ENCODE measurements at regions not wholly inside any gene's neighbourhood (a gene's known extent, or its start where the extent isn't known, plus 50 kb on each side); places are given as distances from the start of the nearest gene placed in this dataset.
"Not testable (repeated sequence)": the region's sequence is repeated elsewhere in the genome, so short reads cannot be mapped to it uniquely, and the experiment has no call there.

DNA sequence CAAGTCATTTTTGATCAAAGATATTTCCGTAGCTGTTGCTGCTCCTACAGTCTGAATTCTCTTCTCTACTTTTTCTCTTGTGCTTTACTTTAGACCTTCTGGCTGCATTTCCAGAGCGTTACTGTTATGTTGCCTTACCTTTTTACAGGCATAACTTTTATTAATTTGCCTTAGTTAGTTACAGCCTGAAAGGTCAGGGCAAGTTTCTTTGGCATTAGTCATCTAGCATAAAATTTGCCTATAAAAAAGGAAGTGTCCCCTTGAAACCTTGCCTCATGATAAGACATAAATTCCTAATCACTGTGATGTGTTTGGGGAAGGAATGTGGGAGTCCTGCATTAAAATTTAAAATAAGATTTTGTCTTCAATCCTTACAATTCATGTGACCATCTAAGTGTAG is 618.5 kb downstream of the NR2F2 start:
- no peak for DNase-seq

DNA sequence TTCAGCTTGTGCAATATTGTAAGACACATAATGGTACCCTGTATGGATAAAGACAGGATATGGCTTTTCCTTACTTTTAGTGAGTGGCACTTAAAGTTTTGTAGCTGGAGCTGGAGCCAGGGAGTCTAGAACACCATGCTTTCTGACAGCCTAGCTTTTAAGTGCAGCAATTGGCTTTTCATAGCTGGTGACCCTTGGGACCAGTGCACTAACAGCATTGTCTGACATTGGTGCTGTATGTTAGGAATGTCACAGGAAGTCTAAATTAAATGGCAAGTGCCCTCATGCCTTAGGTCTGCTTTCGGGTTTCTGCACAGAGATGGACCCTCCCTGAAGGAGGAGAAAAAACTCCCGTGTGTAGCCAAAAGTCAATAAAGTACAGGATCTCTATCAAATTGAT is 628.2 kb downstream of the NR2F2 start:
- no peak for DNase-seq

DNA sequence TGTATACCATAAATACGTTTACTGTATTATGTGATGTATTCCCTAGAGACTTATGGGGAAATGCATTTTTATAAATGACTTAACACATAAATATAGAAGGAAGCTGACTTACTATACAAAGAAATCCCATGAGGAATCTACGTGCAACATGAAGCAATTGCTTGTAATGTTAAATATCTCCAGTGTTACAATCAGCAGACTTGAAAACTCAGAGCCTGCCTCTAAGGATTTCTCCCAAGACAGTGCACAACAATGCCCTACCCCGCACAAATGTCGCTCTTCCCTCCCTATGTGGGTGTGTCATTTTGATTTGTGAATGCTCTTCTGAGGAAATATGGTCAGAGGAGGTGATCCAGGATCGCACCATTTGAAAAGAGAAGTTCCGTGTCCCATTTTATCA is 629.0 kb downstream of the NR2F2 start:
- DNase-seq: no peak

DNA sequence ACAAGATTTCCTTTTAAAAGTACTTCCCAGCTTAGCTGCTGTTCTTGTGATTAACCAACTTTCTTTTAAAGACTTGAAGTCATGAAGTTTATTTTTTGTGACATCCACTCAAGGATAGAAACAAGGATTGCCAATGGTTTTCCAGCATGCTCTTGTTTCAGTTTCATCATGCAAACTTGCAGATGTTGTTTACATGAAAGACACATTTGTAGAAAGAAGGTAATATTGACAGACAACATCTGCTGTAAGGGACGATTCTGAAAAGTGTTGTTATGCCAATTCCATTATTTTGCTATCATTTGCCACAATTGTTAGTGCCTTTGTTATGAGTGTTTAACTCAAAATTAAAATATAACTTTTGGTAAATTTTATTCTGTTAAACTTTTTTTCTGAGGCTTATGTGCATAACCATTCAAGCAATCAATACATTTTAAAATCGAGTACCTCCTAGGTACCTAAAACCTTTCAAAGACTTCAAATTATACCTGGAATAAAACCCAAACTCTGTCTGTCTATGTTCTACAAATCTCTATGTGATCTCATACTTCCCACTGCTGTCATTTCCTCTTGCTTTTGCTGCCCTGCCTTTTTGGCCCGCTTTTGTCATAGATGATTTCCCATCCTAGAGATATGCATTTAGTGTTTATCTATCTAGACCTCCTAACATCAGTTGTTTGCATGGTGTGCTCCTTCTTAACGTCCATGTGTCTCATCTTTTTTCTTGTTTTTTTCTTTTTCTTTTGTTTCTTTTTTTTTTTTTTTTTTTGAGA is 630.4 kb downstream of the NR2F2 start:
- no peak for DNase-seq

DNA sequence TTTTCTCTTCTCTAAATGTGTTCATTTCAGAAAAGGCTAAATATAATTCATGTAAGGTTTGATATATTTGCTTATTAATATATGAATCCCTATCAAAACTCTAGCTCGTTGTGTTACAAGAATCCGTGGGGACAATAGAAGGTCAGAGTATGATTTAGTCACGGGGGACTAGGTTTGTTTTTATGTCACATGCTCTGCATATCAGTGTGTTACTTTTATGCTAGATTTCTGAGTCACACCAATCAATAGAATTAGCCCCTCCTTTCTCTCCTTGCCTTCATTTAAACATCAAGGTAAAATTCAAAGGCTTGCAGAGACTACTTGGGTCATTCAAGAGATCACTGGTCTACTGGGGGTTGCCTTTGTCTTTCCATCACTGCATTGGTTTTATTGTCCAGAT is 636.1 kb downstream of the NR2F2 start:
- no peak for DNase-seq

DNA sequence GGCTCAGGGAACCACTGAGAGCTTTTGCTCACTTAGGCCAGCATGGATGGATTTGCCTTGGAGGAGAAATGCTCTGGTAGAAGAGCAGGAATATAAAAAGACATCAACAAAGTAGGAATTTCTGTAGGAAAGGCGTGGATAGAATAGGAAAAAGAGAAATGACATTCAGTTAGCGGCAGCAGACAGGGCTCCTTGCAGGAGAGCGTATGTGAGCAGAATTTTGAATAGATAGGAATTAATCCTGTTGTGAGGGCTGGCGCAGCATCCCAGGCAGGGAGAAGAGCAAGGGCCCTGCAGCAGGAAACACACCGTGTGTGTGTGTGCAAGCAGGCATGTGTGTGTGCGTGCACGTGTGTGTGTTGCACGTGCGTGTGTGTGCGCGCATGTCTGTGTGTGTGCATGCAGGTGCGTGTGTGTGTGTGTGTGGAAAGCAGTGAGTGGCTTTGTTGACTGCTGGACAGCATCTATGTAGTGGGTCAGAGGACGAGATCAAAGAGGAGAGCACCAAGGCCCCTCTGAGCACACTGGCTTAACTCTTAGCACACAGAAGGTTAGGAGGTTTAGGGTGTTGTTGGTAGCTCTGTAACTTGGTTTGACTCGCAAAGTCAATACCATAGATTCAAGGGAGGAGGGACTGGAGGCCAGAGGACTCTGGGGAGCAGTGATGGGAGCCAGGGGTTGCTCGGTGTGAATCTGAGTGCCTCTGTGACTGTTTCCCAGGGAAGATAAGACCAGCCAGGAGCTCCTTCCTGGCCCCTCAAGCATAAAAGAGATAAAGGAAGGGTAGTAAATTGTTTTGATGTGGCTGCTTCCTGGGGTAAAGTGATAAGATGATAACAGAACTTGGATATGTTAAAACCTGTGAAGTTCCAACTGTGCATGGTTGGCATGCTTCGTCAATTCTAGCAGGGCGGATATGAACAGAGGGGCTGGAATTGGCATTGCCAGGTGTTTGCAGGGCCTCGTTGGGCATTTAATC is 639.5 kb downstream of the NR2F2 start:
- DNase-seq: no peak

DNA sequence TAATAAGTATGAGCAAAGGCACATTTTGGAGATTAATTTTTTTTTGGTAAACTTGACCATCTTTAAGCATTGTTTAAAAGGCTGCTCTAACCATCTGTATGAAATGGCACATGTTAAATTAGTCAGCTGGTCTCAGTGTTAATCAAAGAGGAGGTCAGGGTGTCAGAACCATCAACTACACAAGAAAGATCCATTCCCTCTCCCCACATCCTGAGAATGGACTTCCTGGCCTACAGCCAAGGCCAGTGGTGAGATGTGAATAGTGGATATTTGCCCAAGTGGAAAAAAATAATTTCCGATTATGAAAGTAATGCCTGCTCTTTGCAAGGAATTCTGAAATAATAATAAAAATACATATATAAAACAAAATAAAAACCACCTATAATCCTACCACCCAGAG is 641.7 kb downstream of the NR2F2 start:
- DNase-seq: no peak

DNA sequence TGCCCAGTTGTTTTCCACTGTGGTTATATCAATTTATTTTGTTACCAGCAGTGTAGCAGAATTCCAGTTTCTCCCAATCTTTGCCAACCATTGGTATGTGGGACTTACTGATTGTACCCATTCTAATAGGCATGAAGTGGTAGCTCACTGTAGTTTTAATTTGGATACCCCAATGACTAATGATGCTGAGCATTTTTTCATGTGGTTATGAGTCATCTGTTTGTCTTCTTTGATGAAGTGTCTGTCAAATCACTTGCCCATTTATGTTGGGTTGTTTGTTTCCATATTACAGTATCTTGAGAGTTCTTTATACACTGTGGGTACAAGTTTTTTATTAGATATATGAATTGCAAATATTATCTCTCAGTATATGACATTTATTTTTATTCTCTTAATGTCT is 644.3 kb downstream of the NR2F2 start:
- no peak for DNase-seq

DNA sequence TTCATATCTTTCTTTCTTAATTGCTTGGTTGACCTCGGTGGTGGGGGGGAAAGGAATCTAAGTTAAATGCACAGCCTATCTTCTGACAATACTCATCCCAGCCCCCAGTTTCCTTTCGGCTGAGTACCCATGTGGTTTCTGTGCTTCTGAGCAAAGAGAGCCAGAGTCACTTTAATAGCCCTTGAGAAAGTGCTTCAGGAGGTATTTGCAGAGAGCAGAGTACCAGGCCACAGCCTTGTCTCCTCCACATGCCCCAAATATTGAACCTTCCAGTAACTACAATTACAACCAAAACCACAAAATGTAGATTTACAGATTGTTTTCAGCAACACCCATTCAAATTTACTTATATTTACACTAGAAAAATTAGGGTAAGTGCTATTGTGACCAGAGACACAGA is 647.4 kb downstream of the NR2F2 start:
- DNase-seq: no peak

DNA sequence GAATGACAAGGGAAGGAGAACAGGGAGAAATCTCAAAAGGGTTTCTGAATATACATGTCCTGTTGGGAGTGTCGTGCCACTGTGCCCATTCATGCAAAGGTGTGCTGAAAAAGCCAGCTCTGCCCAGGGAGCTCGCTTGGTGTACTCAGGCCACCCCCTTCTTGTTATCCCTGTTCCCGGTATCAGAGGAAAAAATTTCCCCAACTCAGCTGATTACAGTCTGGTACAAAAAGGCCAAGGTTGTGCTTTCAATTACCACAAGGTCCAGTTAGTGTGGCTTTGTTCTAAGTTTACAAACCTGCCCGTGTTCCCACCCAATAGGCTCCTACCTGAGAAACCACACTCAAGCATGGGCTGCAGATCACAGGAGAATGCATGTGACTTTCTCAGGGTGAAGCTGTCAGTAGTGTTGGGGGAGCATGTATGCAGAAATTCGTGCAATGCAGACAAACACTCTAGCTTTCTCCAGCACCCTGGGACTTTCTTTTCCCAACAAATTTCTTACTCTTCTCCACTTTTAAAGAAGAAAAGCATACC is 648.5 kb downstream of the NR2F2 start:
- no peak for DNase-seq

DNA sequence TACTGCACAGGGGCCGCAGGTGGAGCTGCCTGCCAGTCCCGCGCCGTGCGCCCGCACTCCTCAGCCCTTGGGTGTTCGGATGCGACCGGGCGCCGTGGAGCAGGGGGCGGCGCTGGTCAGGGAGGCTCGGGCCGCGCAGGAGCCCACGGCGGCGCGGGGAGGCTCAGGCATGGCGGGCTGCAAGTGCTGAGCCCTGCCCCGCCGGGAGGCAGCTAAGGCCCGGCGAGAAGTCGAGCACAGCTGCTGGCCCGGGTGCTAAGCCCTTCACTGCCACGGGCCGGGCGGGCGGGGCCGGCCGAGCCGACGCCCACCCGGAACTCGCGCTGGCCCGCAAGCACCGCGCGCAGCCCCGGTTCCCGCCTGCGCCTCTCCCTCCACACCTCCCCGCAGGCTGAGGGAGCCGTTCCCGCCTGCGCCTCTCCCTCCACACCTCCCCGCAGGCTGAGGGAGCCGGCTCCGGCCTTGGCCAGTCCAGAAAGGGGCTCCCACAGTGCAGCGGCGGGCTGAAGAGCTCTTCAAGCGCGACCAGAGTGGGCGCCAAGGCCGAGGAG is 653.7 kb downstream of the NR2F2 start:
- not testable (repeated sequence) for DNase-seq

DNA sequence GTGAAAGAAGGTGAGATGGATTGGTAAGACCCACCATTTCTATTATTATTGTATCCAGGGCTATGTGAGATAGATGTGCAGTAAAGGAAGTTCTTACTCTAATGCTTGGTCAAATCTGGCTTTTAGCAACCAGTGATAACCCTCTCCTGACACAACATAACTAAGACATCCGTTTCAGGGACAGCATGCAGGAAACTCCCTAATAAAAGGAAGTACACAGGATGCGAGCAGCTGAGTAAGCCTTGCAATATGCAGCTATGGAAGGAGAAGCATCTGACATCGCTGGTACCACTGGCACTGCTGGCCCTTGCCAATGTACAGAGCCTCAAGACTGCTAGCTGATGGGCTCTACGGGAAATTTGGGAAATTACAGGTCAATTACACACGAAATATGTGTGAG is 662.3 kb downstream of the NR2F2 start:
- no peak for DNase-seq

DNA sequence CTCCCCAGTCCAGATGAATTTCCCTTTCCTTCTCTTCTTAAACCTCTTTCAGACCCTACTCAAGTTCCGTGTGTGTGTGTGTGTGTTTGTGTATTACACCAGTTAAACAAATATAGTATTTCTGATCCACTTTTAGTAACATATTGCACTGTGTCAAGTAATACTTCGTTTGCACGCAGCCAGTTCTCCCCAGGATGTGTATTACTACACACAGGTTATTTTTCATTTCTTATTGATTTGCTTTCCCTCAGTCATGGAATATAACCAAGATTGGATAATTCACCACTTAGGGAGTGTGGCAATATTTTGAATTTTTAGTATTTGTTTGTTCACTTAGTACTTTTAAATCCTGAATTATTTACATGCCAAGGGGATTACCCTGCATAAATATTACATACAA is 667.0 kb downstream of the NR2F2 start:
- no peak for DNase-seq

DNA sequence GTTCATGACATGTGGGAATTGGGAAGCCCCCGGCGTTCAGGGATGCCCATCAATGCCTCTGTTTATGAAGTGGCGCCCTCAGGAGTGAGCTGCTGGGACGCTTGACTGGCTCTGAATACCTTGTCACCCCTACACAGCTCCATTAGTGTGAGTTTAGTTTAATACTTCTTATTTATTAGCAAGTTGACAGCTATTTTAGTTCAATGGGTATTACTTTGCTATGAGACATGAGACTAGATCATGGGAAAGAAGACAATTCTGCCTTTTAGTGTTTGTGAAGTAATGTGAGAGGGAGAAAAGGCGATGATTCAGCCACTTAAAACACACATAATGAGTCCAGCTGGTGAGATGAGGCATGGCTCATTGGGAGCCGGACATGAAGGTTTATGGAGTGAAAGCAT is 678.5 kb downstream of the NR2F2 start:
- DNase-seq: no peak

DNA sequence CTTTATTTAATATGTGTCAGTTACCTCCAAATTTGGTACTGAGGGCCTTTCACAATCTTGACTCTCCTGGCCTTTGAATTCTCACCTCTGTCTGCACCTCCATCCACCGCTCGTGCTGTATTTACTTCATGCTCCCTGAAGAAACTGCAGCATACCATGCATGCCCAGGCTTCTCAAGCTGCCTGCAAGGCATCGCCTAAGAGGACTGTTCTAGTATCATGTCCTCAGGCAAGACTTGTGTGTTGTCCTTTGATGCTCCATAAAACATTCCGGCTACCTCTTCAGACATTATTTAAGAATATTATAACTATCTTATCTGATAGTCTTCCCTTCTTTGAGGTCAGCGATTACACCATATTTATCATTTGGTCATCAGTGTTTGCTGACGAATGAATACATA is 682.5 kb downstream of the NR2F2 start:
- DNase-seq: no peak

DNA sequence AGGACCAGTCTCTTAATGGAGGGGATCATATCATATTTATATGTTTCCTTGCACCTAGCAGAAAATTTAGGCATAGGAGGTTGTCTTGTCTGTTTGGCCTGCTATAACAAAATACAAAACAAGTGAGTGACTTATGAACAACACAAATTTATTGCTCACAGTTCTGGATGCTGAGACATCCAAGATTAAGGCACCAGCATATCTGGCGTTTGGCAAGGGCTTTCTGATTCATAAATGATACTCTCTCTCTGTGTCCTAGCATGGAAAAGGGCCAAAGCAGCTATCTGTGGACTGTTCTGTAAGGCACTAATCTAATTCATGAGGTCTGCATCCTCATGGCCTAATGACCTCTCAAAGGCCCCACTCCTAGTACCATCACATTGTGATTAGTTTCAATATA is 683.0 kb downstream of the NR2F2 start:
- DNase-seq: no peak

DNA sequence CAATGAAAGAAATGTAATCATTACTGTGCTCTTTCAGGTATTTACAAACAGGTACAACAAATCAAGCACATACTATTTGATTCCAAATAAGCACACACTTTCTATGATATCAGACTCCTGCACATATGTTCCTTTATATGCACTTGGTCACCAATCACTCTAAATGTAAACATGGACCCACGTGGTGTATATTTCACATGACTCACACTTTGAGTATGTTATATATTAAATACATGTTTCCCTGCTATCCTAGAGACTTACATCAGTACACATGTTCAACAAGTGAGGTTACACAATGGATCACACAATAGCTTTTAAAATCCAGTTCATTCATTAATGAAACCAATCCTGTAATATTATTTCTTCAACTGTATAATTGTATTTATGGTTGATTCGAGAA is 683.5 kb downstream of the NR2F2 start:
- no peak for DNase-seq

DNA sequence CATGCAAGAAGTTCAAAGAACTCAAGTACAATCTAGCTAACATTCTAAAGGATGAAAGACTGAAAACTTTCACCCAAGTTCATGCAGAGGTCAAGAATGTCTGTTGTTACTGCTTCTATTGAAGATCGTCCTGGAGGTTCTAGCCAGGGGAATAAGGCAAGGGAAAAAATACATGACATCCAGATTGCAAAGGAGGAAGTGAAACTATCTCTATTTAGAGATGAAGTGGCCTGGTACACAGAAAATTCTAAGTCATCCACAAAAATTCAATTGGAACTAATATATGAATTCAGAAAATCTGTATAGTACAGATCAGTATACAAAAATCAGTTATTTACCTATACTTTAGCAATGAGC is 693.0 kb downstream of the NR2F2 start:
- no peak for DNase-seq

DNA sequence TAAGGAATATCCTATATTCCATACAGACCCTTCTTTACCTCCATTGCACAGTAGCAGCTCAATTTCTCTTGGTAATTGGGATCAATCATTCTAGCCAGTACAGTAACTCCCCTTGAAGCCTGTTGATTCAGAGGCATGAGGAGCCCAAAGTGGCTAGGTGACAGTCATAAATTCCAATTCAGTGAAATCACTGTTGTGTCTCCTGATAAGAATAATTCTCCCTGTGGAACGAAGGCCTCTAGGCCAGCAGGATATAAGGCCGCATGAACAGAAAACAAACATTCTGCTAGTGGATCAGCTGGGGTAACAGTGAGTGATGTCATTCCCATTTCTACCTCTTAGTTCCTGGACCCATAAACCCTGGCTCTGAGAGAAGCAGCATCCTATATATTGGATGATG is 696.3 kb downstream of the NR2F2 start:
- DNase-seq: no peak

DNA sequence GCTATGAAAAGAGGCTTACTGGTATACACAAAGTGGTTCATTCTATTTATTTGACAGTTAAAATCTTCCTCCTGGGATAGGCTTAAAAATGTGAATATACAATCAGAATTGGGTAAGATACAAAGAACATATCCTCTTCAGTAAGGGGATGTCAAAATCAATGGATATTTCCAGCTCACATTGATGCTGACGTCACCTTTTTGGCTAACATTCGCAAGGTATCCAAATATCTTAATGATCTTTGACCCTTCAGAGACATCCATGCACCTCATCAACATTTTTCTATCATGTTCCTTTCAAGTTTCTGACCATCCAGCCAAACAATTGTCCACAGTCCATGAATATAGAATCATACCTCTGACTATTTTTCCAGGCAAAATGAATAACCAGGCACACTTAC is 697.3 kb downstream of the NR2F2 start:
- DNase-seq: no peak

DNA sequence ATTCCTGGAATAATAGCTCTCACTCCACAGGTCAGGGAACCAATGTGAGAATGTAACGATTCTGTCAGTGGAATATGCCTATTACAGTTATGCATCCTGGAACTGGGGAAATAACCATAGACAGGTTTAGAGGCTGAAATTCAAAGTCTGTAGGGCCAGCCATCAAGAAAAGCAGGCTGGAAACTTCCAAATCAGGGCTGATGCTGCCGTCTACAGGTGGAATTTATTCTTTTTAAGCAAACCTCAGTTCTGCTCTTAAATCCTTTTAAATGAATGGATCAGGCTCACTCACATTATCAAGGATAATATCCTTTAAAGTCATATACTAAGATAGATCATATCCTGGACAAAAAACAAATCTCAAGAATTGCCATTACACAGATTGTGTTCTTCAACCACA is 699.8 kb downstream of the NR2F2 start:
- no peak for DNase-seq

DNA sequence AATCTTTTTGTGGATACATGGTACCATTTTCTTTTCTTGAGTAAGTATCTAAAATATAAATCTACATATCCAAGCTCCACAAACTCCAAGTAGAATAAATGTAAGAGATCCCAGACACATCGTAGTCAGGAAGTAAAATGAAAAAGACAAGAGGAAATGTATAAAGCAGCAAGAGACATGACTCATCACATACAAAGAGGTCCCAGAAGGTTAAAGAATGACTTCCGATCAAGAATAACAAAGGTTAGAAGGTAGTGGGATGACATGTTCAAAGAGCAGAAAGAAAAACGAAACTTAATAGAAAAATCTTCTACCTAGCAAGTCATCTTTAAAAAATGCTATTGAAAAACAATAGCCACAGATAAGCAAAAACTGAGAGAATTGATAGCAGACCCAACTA is 705.8 kb downstream of the NR2F2 start:
- no peak for DNase-seq

DNA sequence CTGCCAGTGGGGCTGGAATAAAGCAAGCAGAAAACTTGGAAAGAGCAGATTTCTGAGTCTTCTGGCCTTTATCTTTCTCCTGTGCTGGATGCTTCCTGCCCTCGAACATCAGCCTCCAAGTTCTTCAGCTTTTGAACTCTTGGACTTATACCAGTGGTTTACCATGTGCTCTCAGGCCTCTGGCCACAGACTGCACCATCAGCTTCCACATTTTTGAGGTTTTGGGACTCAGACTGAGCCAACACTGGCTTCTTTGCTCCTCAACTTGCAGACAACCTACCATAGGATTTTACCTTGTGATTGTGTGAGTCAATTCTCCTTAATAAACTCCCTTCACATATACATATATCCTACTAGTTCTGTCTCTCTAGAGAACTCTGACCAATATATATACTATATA is 706.6 kb downstream of the NR2F2 start:
- no peak for DNase-seq
